K562 (cell line): ENCODE measurements at regions not wholly inside any gene's neighbourhood (a gene's known extent, or its start where the extent isn't known, plus 50 kb on each side); places are given as distances from the start of the nearest gene placed in this dataset.

Experiments used
- CHD1 ChIP-seq: fragments of 200-600 bp; sonication (generic); IDR thresholded peaks from one replicate; pipeline ENCODE4 v1.6.1; 2012; ENCODE audit warnings: mild to moderate bottlenecking, moderate library complexity, low read length, inconsistent platforms
- CTCF ChIP-seq, 3 experiments: IDR thresholded peaks in 2 of 3; conservative IDR thresholded peaks in 1 of 3; 2 replicates each; pipeline ENCODE4 v1.5.1; 2011 to 2012; ENCODE audit warnings: low read length in 3 of 3, mild to moderate bottlenecking in 3 of 3, control low read depth in 2 of 3, improper control_type of control experiment in 1 of 3, inconsistent platforms in 1 of 3, low read depth in 1 of 3, mixed read lengths in 1 of 3, moderate library complexity in 1 of 3; ENCODE audit not compliant: insufficient read depth in 2 of 3
- HMG20B ChIP-seq: fragments of 250-450 bp; sonication (Bioruptor Pico); IDR thresholded peaks from 2 replicates; pipeline ENCODE4 v1.5.0; 2021; ENCODE audit warnings: mild to moderate bottlenecking
- NCOA4 ChIP-seq: fragments of 450-650 bp; IDR thresholded peaks from 2 replicates; pipeline ENCODE4 v1.6.1; 2018; ENCODE audit warnings: mild to moderate bottlenecking; ENCODE audit not compliant: partially characterized antibody
- NONO ChIP-seq, 2 experiments: fragments of 200-400 bp in 1 of 2; fragments of 450-650 bp in 1 of 2; formaldehyde crosslinking in 1 of 2; IDR thresholded peaks; 2 replicates each; pipeline ENCODE4 v1.6.1; 2017; ENCODE audit warnings: low read depth in 2 of 2, mild to moderate bottlenecking in 2 of 2, moderate library complexity in 2 of 2, low read length in 1 of 2
- PHF8 ChIP-seq: fragments of 200-600 bp; sonication (generic); IDR thresholded peaks from 2 replicates; pipeline ENCODE4 v1.6.1; 2012; ENCODE audit warnings: mixed run types, mild to moderate bottlenecking, inconsistent platforms, low read length, moderate library complexity, borderline replicate concordance
- POLR2A ChIP-seq: fragments of 450-650 bp; conservative IDR thresholded peaks from 2 replicates; pipeline ENCODE4 v1.6.1; 2016
- RAD51 ChIP-seq: fragments of 450-650 bp; IDR thresholded peaks from 2 replicates; pipeline ENCODE4 v1.7.1; 2016; ENCODE audit warnings: low read depth, mild to moderate bottlenecking, borderline replicate concordance
- RNF219 ChIP-seq: fragments of 250-450 bp; sonication (Bioruptor Pico); IDR thresholded peaks from 2 replicates; pipeline ENCODE4 v1.5.0; 2022; ENCODE audit warnings: mild to moderate bottlenecking
- SIN3A ChIP-seq, 2 experiments: fragments of 150-350 bp in 1 of 2; IDR thresholded peaks; 2 replicates each; pipeline ENCODE4 v1.6.1; 2011 to 2016; ENCODE audit warnings: borderline replicate concordance in 2 of 2, low read depth in 2 of 2, low read length in 2 of 2, mild to moderate bottlenecking in 2 of 2, moderate library complexity in 2 of 2; ENCODE audit not compliant: control insufficient read depth in 1 of 2
- STAG1 ChIP-seq: sonication (generic); formaldehyde crosslinking; IDR thresholded peaks from 2 replicates; pipeline ENCODE4 v1.5.0; 2020; ENCODE audit warnings: missing genetic modification reagents, borderline replicate concordance
- TAF7 ChIP-seq: fragments of 450-650 bp; IDR thresholded peaks from 2 replicates; pipeline ENCODE4 v1.6.1; 2016; ENCODE audit warnings: missing genetic modification characterization, missing compliant biosample characterization

GRCh38 chr18:70636991-70637390 is 348.1 kb downstream of the SOCS6 start:
- TF ChIP-seq RNF219 (CRISPR knock-in tag) (no peak), NONO (IDR thresholded peaks at IDR 0.05; ENCODE audit: low read depth in 2 of 2, low read length in 1 of 2) (no peak), HMG20B (CRISPR knock-in tag) (no peak), RAD51 (no peak), PHF8 (no peak), CTCF (IDR thresholded peaks at IDR 0.05 in 2 of 3, conservative IDR thresholded peaks at IDR 0.05 in 1 of 3; ENCODE audit: insufficient read depth in 2 of 3, low read depth in 1 of 3, low read length in 3 of 3) (no peak), STAG1 (CRISPR knock-in tag) (no peak), CHD1 (no peak), SIN3A (IDR thresholded peaks at IDR 0.05; ENCODE audit: borderline replicate concordance in 2 of 2, control insufficient read depth in 1 of 2, low read depth in 2 of 2, low read length in 2 of 2) (no peak), TAF7 (tag) (no peak), POLR2A (no peak), NCOA4 (no peak)
